ENCODE measurements at regions not wholly inside any gene's neighbourhood (a gene's known extent, or its start where the extent isn't known, plus 50 kb on each side); places are given as distances from the start of the nearest gene placed in this dataset.

DNA sequence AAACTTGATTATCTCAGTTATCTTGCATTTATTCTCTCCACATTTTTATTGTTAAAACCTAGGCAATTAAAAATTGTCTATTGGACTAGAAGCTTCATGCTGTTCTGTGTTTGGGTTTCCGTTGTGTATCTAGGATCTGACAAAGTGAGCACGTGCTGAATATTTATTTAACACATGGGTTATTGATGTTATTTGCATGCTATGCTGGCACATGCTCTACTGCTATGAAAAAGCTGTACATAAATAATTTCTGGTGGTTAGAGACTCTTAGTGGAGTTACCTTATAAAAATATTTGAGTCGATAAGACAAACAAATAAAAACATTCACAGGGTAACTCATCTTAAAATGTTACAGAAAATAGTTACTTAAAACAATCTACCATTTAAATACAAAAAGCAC is 1769.7 kb downstream of the MRPL39 start:
- WGBS, 2 donors: 55 to 70% methylated on average over 3 of the region's 3 CpGs
- Histone ChIP-seq H3K27me3 (no peaks in the 10 kb centered on the region), H3K4me1 (no peaks in the 10 kb centered on the region), H3K36me3 (no peaks in the 10 kb centered on the region), H3K27ac (no peak overlapping the region), H3K9me3 (no peaks in the 10 kb centered on the region), H3K4me3 (no peak overlapping the region)
- intact Hi-C loops (cut with DNase I): no loop called here
- no peak for TF ChIP-seq EP300 (IDR thresholded peaks at IDR 0.05)
- no peak for TF ChIP-seq POLR2AphosphoS5 (IDR thresholded peaks at IDR 0.05)
- TF ChIP-seq POLR2A (IDR thresholded peaks at IDR 0.05): no peak
- TF ChIP-seq, protein P1, sequence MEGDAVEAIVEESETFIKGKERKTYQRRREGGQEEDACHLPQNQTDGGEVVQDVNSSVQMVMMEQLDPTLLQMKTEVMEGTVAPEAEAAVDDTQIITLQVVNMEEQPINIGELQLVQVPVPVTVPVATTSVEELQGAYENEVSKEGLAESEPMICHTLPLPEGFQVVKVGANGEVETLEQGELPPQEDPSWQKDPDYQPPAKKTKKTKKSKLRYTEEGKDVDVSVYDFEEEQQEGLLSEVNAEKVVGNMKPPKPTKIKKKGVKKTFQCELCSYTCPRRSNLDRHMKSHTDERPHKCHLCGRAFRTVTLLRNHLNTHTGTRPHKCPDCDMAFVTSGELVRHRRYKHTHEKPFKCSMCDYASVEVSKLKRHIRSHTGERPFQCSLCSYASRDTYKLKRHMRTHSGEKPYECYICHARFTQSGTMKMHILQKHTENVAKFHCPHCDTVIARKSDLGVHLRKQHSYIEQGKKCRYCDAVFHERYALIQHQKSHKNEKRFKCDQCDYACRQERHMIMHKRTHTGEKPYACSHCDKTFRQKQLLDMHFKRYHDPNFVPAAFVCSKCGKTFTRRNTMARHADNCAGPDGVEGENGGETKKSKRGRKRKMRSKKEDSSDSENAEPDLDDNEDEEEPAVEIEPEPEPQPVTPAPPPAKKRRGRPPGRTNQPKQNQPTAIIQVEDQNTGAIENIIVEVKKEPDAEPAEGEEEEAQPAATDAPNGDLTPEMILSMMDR (IDR thresholded peaks at IDR 0.05): no peak
- no peak for DNase-seq

DNA sequence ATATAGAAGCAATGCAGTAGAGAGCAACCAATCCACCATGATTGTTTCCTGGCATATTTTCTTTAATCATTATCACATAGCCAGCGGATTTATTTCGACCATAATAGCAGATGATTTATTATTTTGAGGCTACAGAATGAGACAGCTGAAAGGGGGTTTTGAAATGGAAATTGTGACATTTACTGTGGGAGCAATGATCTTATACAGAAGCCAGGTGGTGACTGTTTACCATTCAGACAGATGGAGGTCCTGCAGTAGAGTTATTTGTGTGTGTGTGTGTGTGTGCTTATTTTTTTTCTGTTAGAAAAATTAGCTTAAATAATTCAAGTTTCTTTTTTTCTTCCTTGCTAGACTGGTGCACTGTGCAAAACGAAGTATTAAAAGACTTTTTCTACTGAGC is 1784.5 kb downstream of the MRPL39 start:
- TF ChIP-seq, protein P1 (IDR thresholded peaks at IDR 0.05): no peak
- TF ChIP-seq POLR2AphosphoS5 (IDR thresholded peaks at IDR 0.05): no peak
- no peak for TF ChIP-seq EP300 (IDR thresholded peaks at IDR 0.05)
- intact Hi-C loops (cut with DNase I): no loop called here
- Histone ChIP-seq H3K36me3 (no peaks in the 10 kb centered on the region), H3K4me1 (no peaks in the 10 kb centered on the region), H3K4me3 (no peak overlapping the region), H3K9me3 (no peaks in the 10 kb centered on the region), H3K27ac (no peak overlapping the region), H3K27me3 (no peaks in the 10 kb centered on the region)
- DNase-seq: no peak
- WGBS, 2 donors: 48 to 52% methylated on average over 3 of the region's 3 CpGs

DNA sequence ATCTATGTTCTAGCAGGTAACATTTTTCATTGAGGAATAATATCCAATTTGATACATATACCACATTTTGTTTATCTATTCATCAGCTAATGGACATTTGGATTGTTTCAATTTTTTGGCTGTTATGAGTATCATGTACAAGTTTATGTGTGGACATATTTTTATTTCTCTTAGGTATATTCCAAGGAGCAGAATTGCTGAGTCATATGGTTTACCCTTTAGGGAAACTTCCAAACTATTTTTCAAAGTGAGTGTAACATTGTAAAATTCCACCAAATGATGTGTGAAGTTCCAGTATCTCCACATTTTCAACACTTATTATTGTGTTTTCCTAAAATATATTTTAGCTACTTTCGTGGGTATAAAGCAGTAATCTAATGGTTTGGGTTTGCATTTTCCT is 1789.9 kb downstream of the MRPL39 start:
- 39 to 80% methylated on average over 1 of the region's 1 CpG for WGBS, 2 donors
- no peak overlapping the region for H3K4me3 ChIP-seq
- no peaks in the 10 kb centered on the region for H3K36me3 ChIP-seq
- H3K27me3 ChIP-seq: no peaks in the 10 kb centered on the region
- H3K4me1 ChIP-seq: no peaks in the 10 kb centered on the region
- no peak for DNase-seq
- no peak overlapping the region for H3K27ac ChIP-seq
- intact Hi-C loops (cut with DNase I): no loop called here
- H3K9me3 ChIP-seq: no peaks in the 10 kb centered on the region
- no peak for TF ChIP-seq POLR2AphosphoS5 (IDR thresholded peaks at IDR 0.05)
- TF ChIP-seq EP300 (IDR thresholded peaks at IDR 0.05): no peak
- TF ChIP-seq, protein P1 (IDR thresholded peaks at IDR 0.05): no peak
- TF ChIP-seq POLR2A (IDR thresholded peaks at IDR 0.05): no peak

DNA sequence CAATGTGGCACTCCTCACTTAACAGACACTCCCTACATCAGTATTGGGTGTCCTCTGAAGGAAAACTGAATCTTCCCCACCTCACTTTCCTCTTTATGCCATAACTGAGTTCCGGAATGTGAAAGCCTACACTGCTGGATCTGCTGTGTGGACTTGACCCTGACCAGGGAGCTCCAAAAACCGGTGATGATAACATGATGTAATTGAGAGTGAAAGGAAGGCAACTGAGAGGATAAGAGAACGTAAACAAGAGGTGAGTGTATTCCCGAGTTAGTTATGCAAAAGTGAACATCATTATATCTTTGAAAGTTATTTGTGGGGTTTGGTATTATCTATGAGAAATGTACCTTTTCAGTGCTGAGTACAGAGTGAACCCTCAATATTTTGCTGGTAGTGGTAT is 1794.8 kb downstream of the MRPL39 start:
- no peak overlapping the region for H3K27ac ChIP-seq
- no peak for TF ChIP-seq EP300 (IDR thresholded peaks at IDR 0.05)
- no peak for TF ChIP-seq POLR2A (IDR thresholded peaks at IDR 0.05)
- WGBS, 2 donors: 78 to 84% methylated on average over 4 of the region's 4 CpGs
- H3K27me3 ChIP-seq: no peaks in the 10 kb centered on the region
- no peak overlapping the region for H3K4me3 ChIP-seq
- intact Hi-C loops (cut with DNase I): no loop called here
- no peaks in the 10 kb centered on the region for H3K4me1 ChIP-seq
- H3K9me3 ChIP-seq: no peaks in the 10 kb centered on the region
- no peaks in the 10 kb centered on the region for H3K36me3 ChIP-seq
- no peak for DNase-seq

DNA sequence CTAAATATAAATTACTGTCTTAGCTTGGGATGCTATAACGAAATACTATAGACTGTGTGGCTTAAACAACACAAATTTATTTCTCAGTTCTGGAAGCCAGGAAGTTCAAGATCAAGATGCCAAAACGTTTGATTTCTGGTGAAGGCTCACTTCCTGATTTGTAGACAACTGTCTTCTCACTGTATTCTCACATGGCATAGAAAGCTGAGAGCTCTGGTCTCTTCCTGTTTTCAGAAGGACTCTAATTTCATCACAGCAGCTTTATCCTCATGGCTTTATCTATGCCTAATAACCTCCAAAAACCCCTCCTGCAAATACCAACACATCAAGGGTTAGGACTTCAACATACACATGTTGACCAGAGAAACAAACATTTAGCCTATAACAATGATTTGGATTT is 1795.5 kb downstream of the MRPL39 start:
- intact Hi-C loops (cut with DNase I): no loop called here
- DNase-seq: no peak
- Histone ChIP-seq H3K4me1 (no peaks in the 10 kb centered on the region), H3K9me3 (no peaks in the 10 kb centered on the region), H3K4me3 (no peak overlapping the region), H3K27ac (no peak overlapping the region), H3K27me3 (no peaks in the 10 kb centered on the region), H3K36me3 (no peaks in the 10 kb centered on the region)
- WGBS, 2 donors: 18 to 26% methylated on average over 2 of the region's 2 CpGs
- TF ChIP-seq POLR2AphosphoS5 (IDR thresholded peaks at IDR 0.05): no peak
- no peak for TF ChIP-seq EP300 (IDR thresholded peaks at IDR 0.05)
- TF ChIP-seq, protein P1 (IDR thresholded peaks at IDR 0.05): no peak
- TF ChIP-seq POLR2A (IDR thresholded peaks at IDR 0.05): no peak
